Epithelial cell of esophagus (primary cell): ENCODE measurements at regions not wholly inside any gene's neighbourhood (a gene's known extent, or its start where the extent isn't known, plus 50 kb on each side); places are given as distances from the start of the nearest gene placed in this dataset.
"Not testable (repeated sequence)": the region's sequence is repeated elsewhere in the genome, so short reads cannot be mapped to it uniquely, and the experiment has no call there.

Source experiments
- DNase-seq: peaks from one replicate; pipeline ENCODE4 v3.0.0; 2010; ENCODE audit warnings: low read depth
- H3K4me3 ChIP-seq: 2 replicates; pipeline ENCODE4 v1.5.1; 2011; ENCODE audit warnings: mild to moderate bottlenecking, low read length, control low read depth
- CTCF ChIP-seq: IDR thresholded peaks from 2 replicates; pipeline ENCODE4 v1.5.1; 2011; ENCODE audit warnings: low read depth, mild to moderate bottlenecking, low read length, control low read depth, inconsistent platforms; ENCODE audit not compliant: insufficient read depth; ENCODE audit errors: missing control alignments

- TF ChIP-seq CTCF, result no peak
- DNase-seq, result no peak
- no peak overlapping the region for H3K4me3 ChIP-seq
Observed at GRCh38 chr13:104632736-104633135, 1566.5 kb upstream of the SLC10A2 start.

- no peak for TF ChIP-seq CTCF
- DNase-seq, result no peak
- no peak overlapping the region for H3K4me3 ChIP-seq
Observed at GRCh38 chr13:104625201-104625600, 1559.0 kb upstream of the SLC10A2 start.

- TF ChIP-seq CTCF, result no peak
- DNase-seq, result no peak
Observed at GRCh38 chr13:104616990-104617389, 1550.8 kb upstream of the SLC10A2 start.

GRCh38 chr13:104614361-104615145 lies 1548.3 kb upstream of the SLC10A2 start:
- DNase-seq, result no peak
- H3K4me3 ChIP-seq, result no peak overlapping the region
- no peak for TF ChIP-seq CTCF

More at GRCh38 chr13:104616990-104617389, 1550.8 kb upstream of the SLC10A2 start:
- no peak overlapping the region for H3K4me3 ChIP-seq

- TF ChIP-seq CTCF, result no peak
- H3K4me3 ChIP-seq, result no peak overlapping the region
- DNase-seq, result no peak
Observed at GRCh38 chr13:104608331-104608730, 1542.1 kb upstream of the SLC10A2 start.

GRCh38 chr13:104605435-104605834 lies 1539.2 kb upstream of the SLC10A2 start:
- not testable (repeated sequence) for DNase-seq, H3K4me3 ChIP-seq

GRCh38 chr13:104597546-104598180 lies 1531.4 kb upstream of the SLC10A2 start:
- no peak for TF ChIP-seq CTCF
- H3K4me3 ChIP-seq, result no peak overlapping the region
- DNase-seq, result no peak
